Ovary (tissue), 3 donors: ENCODE measurements at regions not wholly inside any gene's neighbourhood (a gene's known extent, or its start where the extent isn't known, plus 50 kb on each side); places are given as distances from the start of the nearest gene placed in this dataset.

Experiments used
- EP300 ChIP-seq: sonication (generic); formaldehyde crosslinking; IDR thresholded peaks from one replicate; pipeline ENCODE4 v1.6.1; 2017; ENCODE audit warnings: antibody characterized with exemption
- POLR2A ChIP-seq: fragments of 450-650 bp; IDR thresholded peaks from one replicate; pipeline ENCODE4 v1.6.1; 2017; ENCODE audit warnings: antibody characterized with exemption, mild to moderate bottlenecking, moderate library complexity
- TF ChIP-seq, protein P1 (sequence below), 3 donors: fragments of 450-650 bp in 2 of 3; fragments of 200-600 bp in 1 of 3; IDR thresholded peaks; one replicate each; pipeline versions ENCODE4 v1.5.1 to v1.8.0; 2016 to 2022; ENCODE audit warnings: antibody characterized with exemption in 3 of 3, mild to moderate bottlenecking in 1 of 3
- donor health status: DM: no; HTN: no; CAD: no.

DNA sequence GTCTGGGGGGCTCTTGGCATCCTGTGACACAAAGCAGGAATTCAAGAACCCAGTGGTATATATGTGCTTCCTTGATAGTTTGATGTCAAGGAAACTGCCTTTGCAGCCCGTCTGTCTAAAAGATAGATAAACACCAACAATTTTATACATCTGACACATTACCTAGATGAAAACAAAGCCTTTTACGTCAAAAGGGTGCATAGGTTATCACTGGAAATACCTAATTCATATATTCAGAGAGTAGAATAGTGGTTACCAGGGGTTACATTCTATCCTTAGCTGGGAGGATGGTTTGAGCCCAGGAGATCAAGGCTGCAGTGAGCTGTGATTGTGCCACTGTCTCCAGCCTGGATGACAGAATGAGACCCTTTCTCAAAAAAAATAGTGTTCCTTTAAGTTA, 356.9 kb upstream of the RASGRP1 start:
- TF ChIP-seq POLR2A (no peak), EP300 (no peak)
- TF ChIP-seq, protein P1, sequence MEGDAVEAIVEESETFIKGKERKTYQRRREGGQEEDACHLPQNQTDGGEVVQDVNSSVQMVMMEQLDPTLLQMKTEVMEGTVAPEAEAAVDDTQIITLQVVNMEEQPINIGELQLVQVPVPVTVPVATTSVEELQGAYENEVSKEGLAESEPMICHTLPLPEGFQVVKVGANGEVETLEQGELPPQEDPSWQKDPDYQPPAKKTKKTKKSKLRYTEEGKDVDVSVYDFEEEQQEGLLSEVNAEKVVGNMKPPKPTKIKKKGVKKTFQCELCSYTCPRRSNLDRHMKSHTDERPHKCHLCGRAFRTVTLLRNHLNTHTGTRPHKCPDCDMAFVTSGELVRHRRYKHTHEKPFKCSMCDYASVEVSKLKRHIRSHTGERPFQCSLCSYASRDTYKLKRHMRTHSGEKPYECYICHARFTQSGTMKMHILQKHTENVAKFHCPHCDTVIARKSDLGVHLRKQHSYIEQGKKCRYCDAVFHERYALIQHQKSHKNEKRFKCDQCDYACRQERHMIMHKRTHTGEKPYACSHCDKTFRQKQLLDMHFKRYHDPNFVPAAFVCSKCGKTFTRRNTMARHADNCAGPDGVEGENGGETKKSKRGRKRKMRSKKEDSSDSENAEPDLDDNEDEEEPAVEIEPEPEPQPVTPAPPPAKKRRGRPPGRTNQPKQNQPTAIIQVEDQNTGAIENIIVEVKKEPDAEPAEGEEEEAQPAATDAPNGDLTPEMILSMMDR (IDR thresholded peaks at IDR 0.05), result no peak
